OCI-LY3 (cell line): ENCODE measurements at regions not wholly inside any gene's neighbourhood (a gene's known extent, or its start where the extent isn't known, plus 50 kb on each side); places are given as distances from the start of the nearest gene placed in this dataset.
"Not testable (repeated sequence)": the region's sequence is repeated elsewhere in the genome, so short reads cannot be mapped to it uniquely, and the experiment has no call there.

Experiments
- H2AFZ ChIP-seq: fragments of 200-600, 300-600 bp; shearing (Covaris generic); 2 replicates; pipeline ENCODE4 v1.6.0; 2014; ENCODE audit warnings: antibody characterized with exemption, low read depth, low read length
- H3K27ac ChIP-seq: fragments of 200-600, 300-600 bp; sonication (generic); 2 replicates; pipeline ENCODE4 v1.5.1; 2014; ENCODE audit warnings: mild to moderate bottlenecking, low read length, moderate library complexity, mixed read lengths
- H3K27me3 ChIP-seq: fragments of 200-600, 300-600 bp; sonication (generic); 2 replicates; pipeline ENCODE4 v1.6.1; 2014; ENCODE audit warnings: low read depth, low read length, mixed read lengths
- H3K36me3 ChIP-seq: fragments of 200-600, 300-600 bp; sonication (generic); replicated peaks from 2 replicates; pipeline ENCODE3; 2014; ENCODE audit warnings: low read depth, low read length, mixed read lengths
- H3K4me1 ChIP-seq: fragments of 300-600, 200-600 bp; sonication (generic); 2 replicates; pipeline ENCODE4 v1.6.1; 2014; ENCODE audit warnings: low read length, mixed read lengths
- H3K4me2 ChIP-seq: fragments of 200-600, 300-600 bp; sonication (generic); 2 replicates; pipeline ENCODE4 v1.6.1; 2014; ENCODE audit warnings: low read length, mixed read lengths
- H3K4me3 ChIP-seq: fragments of 300-600, 200-600 bp; sonication (generic); 2 replicates; pipeline ENCODE4 v1.5.1; 2014; ENCODE audit warnings: antibody characterized with exemption, mild to moderate bottlenecking, low read length, moderate library complexity
- H3K79me2 ChIP-seq: fragments of 300-600, 200-600 bp; shearing (Covaris generic); 2 replicates; pipeline ENCODE4 v1.6.1; 2014; ENCODE audit warnings: mild to moderate bottlenecking, low read length, mixed read lengths
- H3K9ac ChIP-seq: fragments of 300-600, 200-600 bp; shearing (Covaris generic); 2 replicates; pipeline ENCODE4 v1.6.0; 2014; ENCODE audit warnings: mild to moderate bottlenecking, low read length, moderate library complexity
- H3K9me3 ChIP-seq: fragments of 200-600, 300-600 bp; shearing (Covaris generic); 2 replicates; pipeline ENCODE4 v1.6.1; 2014; ENCODE audit warnings: low read length, mixed read lengths; ENCODE audit not compliant: insufficient read depth
- H4K20me1 ChIP-seq: fragments of 200-600, 300-600 bp; sonication (generic); 2 replicates; pipeline ENCODE4 v1.6.1; 2016; ENCODE audit warnings: low read length, mixed read lengths; ENCODE audit not compliant: insufficient read depth
- CTCF ChIP-seq: fragments of 200-600, 300-600 bp; sonication (generic); IDR thresholded peaks from 2 replicates; pipeline ENCODE4 v1.5.1; 2014; ENCODE audit warnings: antibody characterized with exemption, low read length, low read depth
- EZH2phosphoT487 ChIP-seq: fragments of 200-600 bp; shearing (Covaris generic); IDR thresholded peaks from 2 replicates; pipeline ENCODE4 v1.6.1; 2018; ENCODE audit warnings: antibody characterized with exemption, mixed run types, low read depth

- Histone ChIP-seq H3K4me2 (no peak overlapping the region), H3K4me1 (no peaks in the 10 kb centered on the region), H3K79me2 (no peaks in the 10 kb centered on the region), H3K4me3 (no peak overlapping the region), H4K20me1 (no peaks in the 10 kb centered on the region), H3K9ac (no peak overlapping the region), H3K9me3 (0 out of 2 replicates have a peak, but pooled peaks cover 5% of the 10 kb centered on the region), H2AFZ (no peak overlapping the region), H3K36me3 (no peaks in the 10 kb centered on the region), H3K27ac (no peak overlapping the region), H3K27me3 (peaks cover 45% of the 10 kb centered on the region)
- TF ChIP-seq EZH2phosphoT487, result no peak
- TF ChIP-seq CTCF, result no peak
Measured at GRCh38 chr7:140261105-140261486, 84.3 kb upstream of the KDM7A start.

GRCh38 chr7:140260352-140261104, 83.7 kb upstream of the KDM7A start:
- no peak overlapping the region for H3K4me3 ChIP-seq
- no peaks in the 10 kb centered on the region for H4K20me1 ChIP-seq
- H2AFZ ChIP-seq, result no peak overlapping the region
- no peak overlapping the region for H3K4me2 ChIP-seq
- TF ChIP-seq CTCF, result no peak
- no peak for TF ChIP-seq EZH2phosphoT487
- 0 out of 2 replicates have a peak, but pooled peaks cover 5% of the 10 kb centered on the region for H3K9me3 ChIP-seq
- no peaks in the 10 kb centered on the region for H3K4me1 ChIP-seq
- no peak overlapping the region for H3K27ac ChIP-seq
- H3K27me3 ChIP-seq, result peaks cover 45% of the 10 kb centered on the region
- no peak overlapping the region for H3K9ac ChIP-seq
- H3K36me3 ChIP-seq, result no peaks in the 10 kb centered on the region
- H3K79me2 ChIP-seq, result no peaks in the 10 kb centered on the region

GRCh38 chr7:140257278-140257677, 80.5 kb upstream of the KDM7A start:
- H3K9ac ChIP-seq, H3K9me3 ChIP-seq, H3K79me2 ChIP-seq, H2AFZ ChIP-seq, H3K36me3 ChIP-seq, H4K20me1 ChIP-seq, H3K27ac ChIP-seq, H3K4me3 ChIP-seq, H3K4me1 ChIP-seq, H3K4me2 ChIP-seq: not testable (repeated sequence)
- peaks cover 42% of the 10 kb centered on the region for H3K27me3 ChIP-seq

GRCh38 chr7:140254976-140255375, 78.2 kb upstream of the KDM7A start:
- H3K27ac ChIP-seq, H4K20me1 ChIP-seq, H3K4me3 ChIP-seq, H3K9ac ChIP-seq, H2AFZ ChIP-seq, H3K36me3 ChIP-seq, H3K9me3 ChIP-seq, H3K79me2 ChIP-seq, H3K4me2 ChIP-seq, H3K4me1 ChIP-seq: not testable (repeated sequence)
- H3K27me3 ChIP-seq, result peaks cover 45% of the 10 kb centered on the region

GRCh38 chr7:140249036-140249806, 72.4 kb upstream of the KDM7A start:
- peaks cover 55% of the 10 kb centered on the region for H3K27me3 ChIP-seq
- TF ChIP-seq CTCF, result no peak
- TF ChIP-seq EZH2phosphoT487, result no peak
- no peak overlapping the region for H3K9ac ChIP-seq

More at GRCh38 chr7:140249036-140249806, 72.4 kb upstream of the KDM7A start:
- Histone ChIP-seq H3K27ac (no peak overlapping the region), H4K20me1 (0 out of 2 replicates have a peak, but pooled peaks cover 10% of the 10 kb centered on the region), H2AFZ (no peak overlapping the region), H3K79me2 (no peaks in the 10 kb centered on the region), H3K9me3 (no peaks in the 10 kb centered on the region), H3K36me3 (no peaks in the 10 kb centered on the region), H3K4me2 (no peak overlapping the region), H3K4me3 (no peak overlapping the region), H3K4me1 (no peaks in the 10 kb centered on the region)
